ENCODE measurements at regions not wholly inside any gene's neighbourhood (a gene's known extent, or its start where the extent isn't known, plus 50 kb on each side); places are given as distances from the start of the nearest gene placed in this dataset.
A peak's percentile ranks its signal among the peaks of the same experiment; 100 is the strongest.
"Not testable (repeated sequence)": the region's sequence is repeated elsewhere in the genome, so short reads cannot be mapped to it uniquely, and the experiment has no call there.

DNA sequence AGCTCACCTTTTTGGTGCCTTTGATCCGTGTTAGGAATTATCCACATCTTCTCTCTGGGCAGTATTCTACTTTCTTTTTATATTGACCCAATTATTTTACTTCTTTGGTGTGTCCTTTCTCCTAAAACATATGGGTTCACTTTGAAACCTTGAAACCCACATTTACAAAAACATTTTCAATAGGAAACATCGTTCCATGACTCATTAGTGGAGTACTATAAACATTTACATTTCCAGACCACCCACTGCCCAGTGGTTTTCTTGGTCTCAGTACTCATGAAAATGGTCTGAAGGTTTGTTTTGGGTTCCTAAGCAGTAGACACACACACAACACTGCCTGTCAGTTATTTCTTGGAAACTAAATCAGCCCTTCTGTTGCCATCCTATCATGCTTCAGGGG lies 111.7 kb upstream of the LPCAT1 start:
- H3K4me1 ChIP-seq (ENCODE audit: control insufficient read depth in 1 of 2, insufficient read depth in 2 of 2, low read length in 2 of 2); H3K79me2 ChIP-seq (ENCODE audit: insufficient read depth, low read length); H3K9ac ChIP-seq (ENCODE audit: insufficient read depth, low read length, poor library complexity, severe bottlenecking); H4K20me1 ChIP-seq (ENCODE audit: insufficient read depth, low read length); H3K4me3 ChIP-seq (replicated peaks in 1 of 3; ENCODE audit: low read depth in 2 of 3, low read length in 3 of 3); H2AFZ ChIP-seq (ENCODE audit: insufficient read depth, low read depth, low read length, poor library complexity, severe bottlenecking); H3K36me3 ChIP-seq (replicated peaks in 1 of 2; ENCODE audit: control insufficient read depth in 1 of 2, insufficient read depth in 2 of 2, low read length in 2 of 2); H3K9me3 ChIP-seq (replicated peaks in 1 of 2; ENCODE audit: control insufficient read depth in 1 of 2, insufficient read depth in 1 of 2, low read length in 2 of 2); H3K27ac Mint-ChIP-seq; DNase-seq; H3K27ac ChIP-seq (ENCODE audit: low read depth in 1 of 2, low read length in 2 of 2); H3K4me2 ChIP-seq (replicated peaks; ENCODE audit: extremely low read depth, low read length, poor library complexity, severe bottlenecking): not testable (repeated sequence)
- peaks cover 10% of the 10 kb centered on the region in 2 donors for H3K36me3 Mint-ChIP-seq
- H3K4me3 Mint-ChIP-seq: peak overlapping the region in 1 of 2 donors; percentile 97
- peaks cover 0 to 12% (median 4%) of the 10 kb centered on the region in 7 donors for H3K9me3 Mint-ChIP-seq
- intact Hi-C loops (cut with micrococcal nuclease): loop anchor here in 1 of 2 donors (10.0 kb wide), 1 partner anchor 111 kb away; the partner anchor contains the start of gene LPCAT1
- no CpG with 5 or more reads among the region's 2 CpGs for WGBS (ENCODE audit: insufficient coverage)
- H3K4me1 Mint-ChIP-seq: peaks cover 10% of the 10 kb centered on the region
- peaks cover 43 to 65% (median 48%) of the 10 kb centered on the region in 3 donors for H3K27me3 Mint-ChIP-seq (ENCODE audit: low read depth in 3 of 3)
- peaks cover 8 to 18% of the 10 kb centered on the region in 2 donors for H3K27me3 ChIP-seq (ENCODE audit: control insufficient read depth in 2 of 2, insufficient read depth in 2 of 2, low read length in 2 of 2)

DNA sequence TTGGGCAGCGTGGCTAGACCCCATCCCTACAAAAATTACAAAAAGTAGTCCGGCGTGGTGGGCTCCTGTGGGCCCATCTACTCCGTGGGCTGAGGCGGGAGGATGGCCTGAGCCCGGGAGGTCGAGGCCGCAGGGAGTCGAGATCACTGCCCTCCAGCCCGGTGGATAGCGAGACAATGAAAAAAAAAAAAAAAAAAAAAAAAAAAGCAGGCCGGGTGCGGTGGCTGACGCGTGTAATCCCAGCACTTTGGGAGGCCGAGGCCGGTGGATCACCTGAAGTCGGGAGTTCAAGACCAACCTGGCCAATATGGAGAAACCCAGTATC lies 110.5 kb upstream of the LPCAT1 start:
- peak overlapping the region in 2 of 7 donors; percentile 46 to 93 for H3K27ac Mint-ChIP-seq
- peaks cover 12 to 19% of the 10 kb centered on the region in 2 donors for H3K36me3 Mint-ChIP-seq
- Histone ChIP-seq H3K27me3 (ENCODE audit: control insufficient read depth in 2 of 2, insufficient read depth in 2 of 2, low read length in 2 of 2) (peaks cover 8 to 18% of the 10 kb centered on the region in 2 donors), H3K4me1 (ENCODE audit: control insufficient read depth in 1 of 2, insufficient read depth in 2 of 2, low read length in 2 of 2) (peaks cover 5 to 6% of the 10 kb centered on the region in 2 donors), H3K9me3 (replicated peaks in 1 of 2; ENCODE audit: control insufficient read depth in 1 of 2, insufficient read depth in 1 of 2, low read length in 2 of 2) (no peaks in the 10 kb centered on the region), H3K79me2 (ENCODE audit: insufficient read depth, low read length) (no peaks in the 10 kb centered on the region), H2AFZ (ENCODE audit: insufficient read depth, low read depth, low read length, poor library complexity, severe bottlenecking) (peak overlapping the region; percentile 85), H3K4me2 (replicated peaks; ENCODE audit: extremely low read depth, low read length, poor library complexity, severe bottlenecking) (peak overlapping the region; percentile 88), H3K36me3 (replicated peaks in 1 of 2; ENCODE audit: control insufficient read depth in 1 of 2, insufficient read depth in 2 of 2, low read length in 2 of 2) (no peaks in the 10 kb centered on the region), H3K27ac (ENCODE audit: low read depth in 1 of 2, low read length in 2 of 2) (peak overlapping the region in 1 of 2 donors; percentile 17), H3K4me3 (replicated peaks in 1 of 3; ENCODE audit: low read depth in 2 of 3, low read length in 3 of 3) (peak overlapping the region; percentile 59 to 87 (median 59)), H4K20me1 (ENCODE audit: insufficient read depth, low read length) (no peaks in the 10 kb centered on the region), H3K9ac (ENCODE audit: insufficient read depth, low read length, poor library complexity, severe bottlenecking) (peak overlapping the region; percentile 64)
- 0% methylated on average over 1 of the region's 18 CpGs for WGBS (ENCODE audit: insufficient coverage)
- H3K4me1 Mint-ChIP-seq: peaks cover 10% of the 10 kb centered on the region
- H3K27me3 Mint-ChIP-seq (ENCODE audit: low read depth in 3 of 3): peaks cover 48 to 65% (median 48%) of the 10 kb centered on the region in 3 donors
- no peak for DNase-seq
- intact Hi-C loops (cut with micrococcal nuclease): loop anchor here in 1 of 2 donors (10.0 kb wide), 1 partner anchor 109 kb away; the partner anchor contains the start of gene LPCAT1
- TF ChIP-seq, protein P1, sequence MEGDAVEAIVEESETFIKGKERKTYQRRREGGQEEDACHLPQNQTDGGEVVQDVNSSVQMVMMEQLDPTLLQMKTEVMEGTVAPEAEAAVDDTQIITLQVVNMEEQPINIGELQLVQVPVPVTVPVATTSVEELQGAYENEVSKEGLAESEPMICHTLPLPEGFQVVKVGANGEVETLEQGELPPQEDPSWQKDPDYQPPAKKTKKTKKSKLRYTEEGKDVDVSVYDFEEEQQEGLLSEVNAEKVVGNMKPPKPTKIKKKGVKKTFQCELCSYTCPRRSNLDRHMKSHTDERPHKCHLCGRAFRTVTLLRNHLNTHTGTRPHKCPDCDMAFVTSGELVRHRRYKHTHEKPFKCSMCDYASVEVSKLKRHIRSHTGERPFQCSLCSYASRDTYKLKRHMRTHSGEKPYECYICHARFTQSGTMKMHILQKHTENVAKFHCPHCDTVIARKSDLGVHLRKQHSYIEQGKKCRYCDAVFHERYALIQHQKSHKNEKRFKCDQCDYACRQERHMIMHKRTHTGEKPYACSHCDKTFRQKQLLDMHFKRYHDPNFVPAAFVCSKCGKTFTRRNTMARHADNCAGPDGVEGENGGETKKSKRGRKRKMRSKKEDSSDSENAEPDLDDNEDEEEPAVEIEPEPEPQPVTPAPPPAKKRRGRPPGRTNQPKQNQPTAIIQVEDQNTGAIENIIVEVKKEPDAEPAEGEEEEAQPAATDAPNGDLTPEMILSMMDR (IDR thresholded peaks at IDR 0.05): no peak
- peak overlapping the region; percentile 88 to 97 for H3K4me3 Mint-ChIP-seq
- H3K9me3 Mint-ChIP-seq: peaks cover 0 to 12% (median 4%) of the 10 kb centered on the region in 7 donors

Measured in CD14-positive monocyte (primary cell).